GM12875 (cell line): ENCODE measurements at regions not wholly inside any gene's neighbourhood (a gene's known extent, or its start where the extent isn't known, plus 50 kb on each side); places are given as distances from the start of the nearest gene placed in this dataset.

ENCODE experiments used
- H3K4me3 ChIP-seq: one replicate; pipeline ENCODE4 v1.5.1; 2011; ENCODE audit warnings: low read depth, low read length, control low read depth
- CTCF ChIP-seq: IDR thresholded peaks from 2 replicates; pipeline ENCODE4 v1.5.1; 2011; ENCODE audit warnings: low read depth, mild to moderate bottlenecking, control low read depth, inconsistent platforms, low read length, moderate library complexity, borderline replicate concordance; ENCODE audit not compliant: insufficient read depth

DNA sequence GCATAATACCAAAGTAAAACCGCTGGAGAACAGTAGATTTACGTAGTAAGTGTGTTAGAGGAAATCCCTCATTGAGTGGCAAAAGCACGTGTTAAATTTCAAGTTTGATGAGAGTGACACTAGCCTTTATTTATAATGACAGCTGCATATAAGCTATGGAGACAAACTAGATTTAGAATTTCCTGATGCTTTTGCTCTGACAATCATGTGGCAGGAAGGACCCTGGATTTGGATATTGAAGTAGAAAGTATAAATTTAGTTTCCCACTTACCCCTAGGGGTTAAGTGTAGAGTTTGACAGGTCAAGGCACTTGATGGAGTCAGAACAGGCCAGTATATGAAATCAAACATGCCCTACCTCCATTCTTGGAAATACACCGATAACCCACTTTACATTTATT, 983.1 kb downstream of the FLRT2 start:
- no peak overlapping the region for H3K4me3 ChIP-seq
- no peak for TF ChIP-seq CTCF

DNA sequence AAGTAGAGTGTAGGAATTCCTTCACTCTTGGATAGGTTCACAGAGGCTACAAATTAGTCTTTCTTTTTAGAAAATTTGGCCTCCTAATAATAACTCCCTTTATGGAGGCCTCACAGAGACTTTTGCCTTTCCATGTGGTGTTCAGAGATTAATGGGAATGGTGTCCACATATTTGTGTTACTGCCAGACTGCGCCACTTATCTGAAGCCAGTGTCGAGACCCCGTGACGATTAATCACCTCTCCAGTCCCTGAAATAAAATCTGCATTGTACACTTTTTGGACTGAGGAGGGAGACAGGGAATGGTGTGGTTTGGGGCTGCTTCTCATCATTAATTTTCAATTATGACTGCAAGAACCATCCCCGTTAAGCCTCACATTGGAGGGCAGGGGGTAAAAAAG, 980.5 kb downstream of the FLRT2 start:
- TF ChIP-seq CTCF: no peak

GRCh38 chr14:86505808-86506207, 975.9 kb downstream of the FLRT2 start:
- H3K4me3 ChIP-seq: no peak overlapping the region
- TF ChIP-seq CTCF: no peak

More for the DNA sequence above, 980.5 kb downstream of the FLRT2 start:
- no peak overlapping the region for H3K4me3 ChIP-seq

DNA sequence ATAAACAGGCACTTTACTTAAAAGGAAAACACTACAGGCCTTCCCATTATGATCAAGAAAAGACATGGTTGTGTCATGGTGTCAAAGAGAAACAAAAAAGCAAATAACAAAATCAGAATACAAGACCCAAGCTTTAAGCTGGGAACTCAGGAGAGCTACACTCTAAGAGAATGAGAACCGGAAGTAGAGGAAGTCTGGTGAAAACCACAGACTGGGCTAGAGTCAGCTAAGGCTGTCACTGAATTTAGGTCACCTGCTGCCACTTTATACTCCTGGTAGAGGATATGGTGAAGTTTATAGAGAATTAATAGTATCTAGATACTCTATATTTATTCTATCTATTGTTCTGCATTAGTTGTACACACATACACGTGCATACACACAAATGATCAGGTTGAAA, 971.7 kb downstream of the FLRT2 start:
- TF ChIP-seq CTCF: no peak

DNA sequence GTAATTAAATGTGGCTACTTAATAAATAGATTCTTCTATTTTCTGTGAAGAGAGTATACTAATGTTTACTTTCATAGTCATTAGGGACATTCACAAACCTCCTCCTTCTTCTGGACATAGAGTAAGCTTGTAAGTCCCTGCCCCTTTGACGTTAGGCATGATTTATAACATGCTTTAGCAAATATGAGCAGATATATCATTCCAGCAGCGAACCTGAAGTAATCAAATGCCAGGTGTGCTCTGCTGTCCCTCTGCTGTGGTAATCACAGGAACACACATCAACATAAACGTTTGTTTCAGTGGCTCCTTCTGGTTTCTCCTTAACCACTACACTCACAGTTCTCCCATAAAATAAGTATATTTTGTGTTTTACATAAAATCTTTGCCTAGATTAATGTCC, 961.8 kb downstream of the FLRT2 start:
- no peak overlapping the region for H3K4me3 ChIP-seq
- no peak for TF ChIP-seq CTCF

More for the DNA sequence above, 971.7 kb downstream of the FLRT2 start:
- no peak overlapping the region for H3K4me3 ChIP-seq

GRCh38 chr14:86481104-86481503, 951.2 kb downstream of the FLRT2 start:
- TF ChIP-seq CTCF: no peak

GRCh38 chr14:86464341-86464740, 934.4 kb downstream of the FLRT2 start:
- no peak overlapping the region for H3K4me3 ChIP-seq
- no peak for TF ChIP-seq CTCF

More at GRCh38 chr14:86481104-86481503, 951.2 kb downstream of the FLRT2 start:
- H3K4me3 ChIP-seq: no peak overlapping the region
